Keratinocyte (primary cell): ENCODE measurements at regions not wholly inside any gene's neighbourhood (a gene's known extent, or its start where the extent isn't known, plus 50 kb on each side); places are given as distances from the start of the nearest gene placed in this dataset.

Experiments
- DNase-seq: peaks from one replicate; pipeline ENCODE4 v3.0.0-alpha.2; 2011; ENCODE audit warnings: low read depth, missing footprints, low spot score
- FAIRE-seq: peaks from 2 replicates; lab custom pipeline; 2011; peaks lifted over from hg19 to GRCh38; lab: Jason Lieb, UNC
- H2AFZ ChIP-seq: 2 replicates; pipeline ENCODE4 v1.6.0; 2012; ENCODE audit warnings: low read length, control low read depth, inconsistent platforms; ENCODE audit not compliant: control insufficient read depth
- H3K27ac ChIP-seq: 2 replicates; pipeline ENCODE4 v1.5.1; 2011; ENCODE audit warnings: low read length; ENCODE audit not compliant: control insufficient read depth, insufficient read depth
- H3K27me3 ChIP-seq: 3 replicates; pipeline ENCODE4 v1.6.0; 2011; ENCODE audit warnings: low read length; ENCODE audit not compliant: control insufficient read depth, insufficient read depth; ENCODE audit errors: extremely low read depth
- H3K36me3 ChIP-seq, 2 experiments: 2 replicates in 1 of 2; 3 replicates in 1 of 2; pipeline ENCODE4 v1.5.1; 2011; ENCODE audit warnings: low read length in 2 of 2, mild to moderate bottlenecking in 1 of 2; ENCODE audit not compliant: control insufficient read depth in 2 of 2, insufficient read depth in 2 of 2; ENCODE audit errors: extremely low read depth in 1 of 2
- H3K4me1 ChIP-seq: 3 replicates; pipeline ENCODE4 v1.5.1; 2011; ENCODE audit warnings: low read length; ENCODE audit not compliant: control insufficient read depth, insufficient read depth; ENCODE audit errors: extremely low read depth
- H3K4me2 ChIP-seq: 3 replicates; pipeline ENCODE4 v1.6.0; 2011; ENCODE audit warnings: low read depth, low read length; ENCODE audit not compliant: control insufficient read depth, insufficient read depth; ENCODE audit errors: extremely low read depth
- H3K4me3 ChIP-seq, 3 experiments: fragments of 200-600 bp in 1 of 3; sonication (generic) in 1 of 3; 2 replicates in 2 of 3; 3 replicates in 1 of 3; pipeline ENCODE4 v1.5.1; 2011 to 2016; ENCODE audit warnings: low read length in 3 of 3, mild to moderate bottlenecking in 3 of 3, control low read depth in 2 of 3, inconsistent platforms in 1 of 3, low read depth in 1 of 3, mixed read lengths in 1 of 3, mixed run types in 1 of 3, moderate library complexity in 1 of 3; ENCODE audit not compliant: control insufficient read depth in 2 of 3, insufficient read depth in 2 of 3; ENCODE audit errors: extremely low read depth in 1 of 3
- H3K79me2 ChIP-seq: 2 replicates; pipeline ENCODE4 v1.6.0; 2012; ENCODE audit warnings: low read length; ENCODE audit not compliant: control insufficient read depth, insufficient read depth
- H3K9ac ChIP-seq: 3 replicates; pipeline ENCODE4 v1.6.0; 2011; ENCODE audit warnings: low read length; ENCODE audit not compliant: control insufficient read depth, insufficient read depth; ENCODE audit errors: extremely low read depth
- H3K9me1 ChIP-seq: 3 replicates; pipeline ENCODE4 v1.6.0; 2011; ENCODE audit warnings: low read length; ENCODE audit not compliant: control insufficient read depth, insufficient read depth; ENCODE audit errors: extremely low read depth
- H3K9me3 ChIP-seq: 2 replicates; pipeline ENCODE4 v1.5.1; 2012; ENCODE audit warnings: low read depth, low read length; ENCODE audit not compliant: control insufficient read depth
- H4K20me1 ChIP-seq: 3 replicates; pipeline ENCODE4 v1.6.0; 2011; ENCODE audit warnings: low read length; ENCODE audit not compliant: control insufficient read depth, insufficient read depth; ENCODE audit errors: extremely low read depth
- EZH2 ChIP-seq: IDR thresholded peaks from one replicate; pipeline ENCODE4 v1.6.1; 2012; ENCODE audit warnings: inconsistent platforms, mild to moderate bottlenecking, low read length, moderate library complexity
- dilution Hi-C: fragments of 300-500 bp; cut with MboI; formaldehyde crosslinking; loops from one replicate; pipeline ENCODE4 v1.7.0; 2020; ENCODE audit warnings: low sequenced_read_pairs; ENCODE audit not compliant: extremely low pct_ligation_motif_present
- TF ChIP-seq, protein P1 (sequence below), 3 experiments: IDR thresholded peaks in 1 of 3; conservative IDR thresholded peaks in 1 of 3; optimal IDR thresholded peaks in 1 of 3; 2 replicates in 2 of 3; 3 replicates in 1 of 3; pipeline versions ENCODE3 to v1.5.1; 2011; ENCODE audit warnings: low read length in 3 of 3, mild to moderate bottlenecking in 3 of 3, moderate library complexity in 2 of 3, control low read depth in 1 of 3, inconsistent platforms in 1 of 3; ENCODE audit not compliant: insufficient read depth in 2 of 3; ENCODE audit errors: extremely low read depth in 1 of 3

DNA sequence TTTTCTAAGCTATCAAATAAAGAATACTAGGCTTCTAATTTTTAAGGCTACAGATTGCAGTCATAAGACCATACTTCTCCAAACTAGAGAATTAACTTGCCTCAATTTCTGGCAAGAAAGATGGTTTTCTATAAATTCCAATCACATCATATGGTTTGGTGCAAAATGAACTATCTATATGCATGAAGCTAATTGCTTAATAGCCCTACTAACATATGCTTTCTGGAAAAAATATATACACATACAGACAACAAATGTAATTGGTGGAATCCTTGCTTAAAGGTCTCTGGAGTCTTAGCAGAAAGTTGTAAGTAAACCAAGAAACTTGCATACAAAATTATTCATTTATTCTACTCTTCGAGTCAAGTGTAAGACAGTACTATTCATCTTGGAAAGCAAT, 113.1 kb upstream of the NANOGP8 start:
- Histone ChIP-seq H3K4me3 (no peak overlapping the region), H3K4me2 (no peak overlapping the region), H3K27me3 (no peaks in the 10 kb centered on the region), H4K20me1 (no peaks in the 10 kb centered on the region), H3K36me3 (no peaks in the 10 kb centered on the region), H3K9me1 (no peaks in the 10 kb centered on the region), H3K9ac (no peak overlapping the region), H3K27ac (no peak overlapping the region), H3K4me1 (no peaks in the 10 kb centered on the region), H2AFZ (no peak overlapping the region), H3K79me2 (no peaks in the 10 kb centered on the region), H3K9me3 (no peaks in the 10 kb centered on the region)
- no peak for TF ChIP-seq EZH2
- TF ChIP-seq, protein P1, sequence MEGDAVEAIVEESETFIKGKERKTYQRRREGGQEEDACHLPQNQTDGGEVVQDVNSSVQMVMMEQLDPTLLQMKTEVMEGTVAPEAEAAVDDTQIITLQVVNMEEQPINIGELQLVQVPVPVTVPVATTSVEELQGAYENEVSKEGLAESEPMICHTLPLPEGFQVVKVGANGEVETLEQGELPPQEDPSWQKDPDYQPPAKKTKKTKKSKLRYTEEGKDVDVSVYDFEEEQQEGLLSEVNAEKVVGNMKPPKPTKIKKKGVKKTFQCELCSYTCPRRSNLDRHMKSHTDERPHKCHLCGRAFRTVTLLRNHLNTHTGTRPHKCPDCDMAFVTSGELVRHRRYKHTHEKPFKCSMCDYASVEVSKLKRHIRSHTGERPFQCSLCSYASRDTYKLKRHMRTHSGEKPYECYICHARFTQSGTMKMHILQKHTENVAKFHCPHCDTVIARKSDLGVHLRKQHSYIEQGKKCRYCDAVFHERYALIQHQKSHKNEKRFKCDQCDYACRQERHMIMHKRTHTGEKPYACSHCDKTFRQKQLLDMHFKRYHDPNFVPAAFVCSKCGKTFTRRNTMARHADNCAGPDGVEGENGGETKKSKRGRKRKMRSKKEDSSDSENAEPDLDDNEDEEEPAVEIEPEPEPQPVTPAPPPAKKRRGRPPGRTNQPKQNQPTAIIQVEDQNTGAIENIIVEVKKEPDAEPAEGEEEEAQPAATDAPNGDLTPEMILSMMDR (optimal IDR thresholded peaks at IDR 0.05 in 1 of 3, IDR thresholded peaks at IDR 0.05 in 1 of 3, conservative IDR thresholded peaks at IDR 0.05 in 1 of 3; ENCODE audit: extremely low read depth in 1 of 3, insufficient read depth in 2 of 3, low read length in 3 of 3), result no peak
- FAIRE-seq, result no peak
- dilution Hi-C loops, result no loop called here
- no peak for DNase-seq

DNA sequence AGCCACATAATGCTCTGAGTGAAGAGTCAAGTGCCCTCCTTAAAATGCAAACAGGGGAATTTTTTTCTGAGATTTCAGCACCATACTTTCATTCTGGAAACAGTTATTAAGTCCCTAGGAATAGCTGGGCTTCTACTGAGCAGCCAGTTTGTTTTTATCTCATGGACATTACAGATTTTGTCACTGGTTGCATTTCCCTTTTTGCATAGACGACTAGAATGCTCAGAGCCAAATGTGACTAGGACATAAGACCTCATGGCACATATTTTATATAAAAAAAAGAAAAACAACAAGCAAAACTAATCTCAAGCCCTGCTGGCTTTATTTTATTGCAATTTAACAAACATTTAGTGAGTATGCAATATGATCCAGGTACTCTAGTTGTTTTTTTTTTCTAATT, 112.7 kb upstream of the NANOGP8 start:
- no peak for FAIRE-seq
- H3K79me2 ChIP-seq, result no peaks in the 10 kb centered on the region
- DNase-seq, result no peak
- no peak overlapping the region for H3K27ac ChIP-seq
- TF ChIP-seq EZH2, result no peak
- TF ChIP-seq, protein P1 (optimal IDR thresholded peaks at IDR 0.05 in 1 of 3, IDR thresholded peaks at IDR 0.05 in 1 of 3, conservative IDR thresholded peaks at IDR 0.05 in 1 of 3; ENCODE audit: extremely low read depth in 1 of 3, insufficient read depth in 2 of 3, low read length in 3 of 3), result no peak
- no peak overlapping the region for H2AFZ ChIP-seq
- H3K9me3 ChIP-seq, result no peaks in the 10 kb centered on the region
- H3K27me3 ChIP-seq, result no peaks in the 10 kb centered on the region
- no peaks in the 10 kb centered on the region for H3K36me3 ChIP-seq
- dilution Hi-C loops, result no loop called here
- H3K4me2 ChIP-seq, result no peak overlapping the region
- H4K20me1 ChIP-seq, result no peaks in the 10 kb centered on the region
- H3K4me3 ChIP-seq, result no peak overlapping the region
- no peak overlapping the region for H3K9ac ChIP-seq
- H3K4me1 ChIP-seq, result no peaks in the 10 kb centered on the region
- H3K9me1 ChIP-seq, result no peaks in the 10 kb centered on the region
